LNCaP clone FGC (cell line): ENCODE measurements at regions not wholly inside any gene's neighbourhood (a gene's known extent, or its start where the extent isn't known, plus 50 kb on each side); places are given as distances from the start of the nearest gene placed in this dataset.

Experiments used
- DNase-seq: peaks from one replicate; pipeline ENCODE4 v3.0.0-alpha.2; 2011; ENCODE audit warnings: low read depth
- H3K4me3 ChIP-seq: 2 replicates; pipeline ENCODE4 v1.5.1; 2011; ENCODE audit warnings: mild to moderate bottlenecking, low read depth, low read length, control low read depth
- CTCF ChIP-seq: IDR thresholded peaks from 2 replicates; pipeline ENCODE4 v1.5.1; 2012; ENCODE audit warnings: mild to moderate bottlenecking; ENCODE audit not compliant: control insufficient read depth, insufficient read depth; ENCODE audit errors: extremely low read depth

- no peak overlapping the region for H3K4me3 ChIP-seq
- no peak for TF ChIP-seq CTCF
- DNase-seq, result no peak
Measured at GRCh38 chr12:67794161-67794560, 145.6 kb downstream of the DYRK2 start.

GRCh38 chr12:67795236-67795635 is 146.7 kb downstream of the DYRK2 start:
- no peak for DNase-seq
- H3K4me3 ChIP-seq, result no peak overlapping the region
- no peak for TF ChIP-seq CTCF

- TF ChIP-seq CTCF, result no peak
- no peak for DNase-seq
Measured at GRCh38 chr12:67797185-67797741, 148.7 kb downstream of the DYRK2 start.

GRCh38 chr12:67797753-67798152 is 149.2 kb downstream of the DYRK2 start:
- DNase-seq, result no peak
- no peak for TF ChIP-seq CTCF
- H3K4me3 ChIP-seq, result no peak overlapping the region

More at GRCh38 chr12:67797185-67797741, 148.7 kb downstream of the DYRK2 start:
- H3K4me3 ChIP-seq, result no peak overlapping the region

GRCh38 chr12:67798768-67799167 is 150.2 kb downstream of the DYRK2 start:
- H3K4me3 ChIP-seq, result no peak overlapping the region
- no peak for TF ChIP-seq CTCF
- no peak for DNase-seq

GRCh38 chr12:67802731-67803130 is 154.2 kb downstream of the DYRK2 start:
- DNase-seq, result no peak
- H3K4me3 ChIP-seq, result no peak overlapping the region
- TF ChIP-seq CTCF, result no peak

GRCh38 chr12:67803278-67803993 is 154.9 kb downstream of the DYRK2 start:
- no peak overlapping the region for H3K4me3 ChIP-seq
- no peak for DNase-seq
- TF ChIP-seq CTCF, result no peak
